HEK293 (cell line): ENCODE measurements at regions not wholly inside any gene's neighbourhood (a gene's known extent, or its start where the extent isn't known, plus 50 kb on each side); places are given as distances from the start of the nearest gene placed in this dataset.

Experiments used
- CTCF ChIA-PET: fragments of 350-600 bp; formaldehyde crosslinking; extraction: SDS; loops from one replicate; lab custom pipeline; 2021; ENCODE audit warnings: antibody characterized with exemption; lab: Yijun Ruan, JAX
- POLR2A ChIA-PET: fragments of 300-600 bp; formaldehyde crosslinking; extraction: SDS; loops from one replicate; lab custom pipeline; 2020; ENCODE audit warnings: antibody characterized with exemption, inconsistent platforms; lab: Yijun Ruan, JAX
- H3K27ac ChIP-seq: fragments of 200-500 bp; sonication (Bioruptor generic); 2 replicates; pipeline ENCODE4 v1.5.1; 2014; ENCODE audit warnings: low read depth, low read length, control low read depth, inconsistent platforms; ENCODE audit errors: extremely low read depth
- H3K36me3 ChIP-seq, 2 experiments: fragments of 200-500 bp in 1 of 2; sonication (Bioruptor generic) in 1 of 2; 1 replicate in 1 of 2; 2 replicates in 1 of 2; pipeline ENCODE4 v1.5.1; 2014 to 2017; ENCODE audit warnings: inconsistent platforms in 2 of 2, low read length in 2 of 2; ENCODE audit not compliant: control insufficient read depth in 2 of 2, insufficient read depth in 1 of 2
- H3K4me1 ChIP-seq: fragments of 200-500 bp; sonication (Bioruptor generic); 2 replicates; pipeline ENCODE4 v1.5.1; 2014; ENCODE audit warnings: mild to moderate bottlenecking, low read length, inconsistent platforms; ENCODE audit not compliant: control insufficient read depth, insufficient read depth
- H3K4me3 ChIP-seq: 2 replicates; pipeline ENCODE4 v1.5.1; 2011; ENCODE audit warnings: low read depth, mild to moderate bottlenecking, control low read depth, low read length, moderate library complexity
- H3K9me3 ChIP-seq: fragments of 200-500 bp; sonication (Bioruptor generic); 2 replicates; pipeline ENCODE4 v1.5.1; 2014; ENCODE audit warnings: low read depth, low read length, inconsistent platforms; ENCODE audit not compliant: control insufficient read depth, insufficient read depth
- GLIS2 ChIP-seq: fragments of 450-650 bp; formaldehyde crosslinking; IDR thresholded peaks from 2 replicates; pipeline ENCODE4 v1.5.1; 2016; ENCODE audit warnings: missing biosample characterization, missing genetic modification characterization
- ZNF138 ChIP-seq: fragments of 450-650 bp; formaldehyde crosslinking; IDR thresholded peaks from 2 replicates; pipeline ENCODE4 v1.5.1; 2016; ENCODE audit warnings: missing biosample characterization, missing genetic modification characterization, borderline replicate concordance
- ZNF223 ChIP-seq: fragments of 450-650 bp; formaldehyde crosslinking; IDR thresholded peaks from 2 replicates; pipeline ENCODE4 v1.5.1; 2016; ENCODE audit warnings: missing biosample characterization, missing genetic modification characterization
- ZNF248 ChIP-seq: fragments of 450-650 bp; formaldehyde crosslinking; IDR thresholded peaks from 2 replicates; pipeline ENCODE4 v1.5.1; 2017; ENCODE audit warnings: missing biosample characterization, missing genetic modification characterization
- ZNF350 ChIP-seq: fragments of 450-650 bp; formaldehyde crosslinking; IDR thresholded peaks from 2 replicates; pipeline ENCODE4 v1.5.0; 2017; ENCODE audit warnings: missing biosample characterization, mild to moderate bottlenecking, missing genetic modification characterization
- ZNF394 ChIP-seq: fragments of 450-650 bp; formaldehyde crosslinking; IDR thresholded peaks from 2 replicates; pipeline ENCODE4 v1.5.1; 2016; ENCODE audit warnings: missing biosample characterization, missing genetic modification characterization, mild to moderate bottlenecking, moderate library complexity, borderline replicate concordance
- ZNF549 ChIP-seq: fragments of 450-650 bp; IDR thresholded peaks from 2 replicates; pipeline ENCODE4 v1.5.1; 2018; ENCODE audit warnings: missing biosample characterization, missing genetic modification characterization, mild to moderate bottlenecking, inconsistent platforms, moderate library complexity
- ZNF571 ChIP-seq: fragments of 450-650 bp; formaldehyde crosslinking; IDR thresholded peaks from 2 replicates; pipeline ENCODE4 v1.5.0; 2017; ENCODE audit warnings: missing biosample characterization, missing genetic modification characterization
- ZNF600 ChIP-seq: fragments of 450-650 bp; formaldehyde crosslinking; IDR thresholded peaks from 2 replicates; pipeline ENCODE4 v1.5.1; 2016; ENCODE audit warnings: missing biosample characterization, missing genetic modification characterization
- ZNF768 ChIP-seq: fragments of 450-650 bp; formaldehyde crosslinking; IDR thresholded peaks from 2 replicates; pipeline ENCODE4 v1.5.1; 2018; ENCODE audit warnings: missing biosample characterization, mild to moderate bottlenecking, missing genetic modification characterization
- ZNF791 ChIP-seq: fragments of 450-650 bp; formaldehyde crosslinking; IDR thresholded peaks from 2 replicates; pipeline ENCODE4 v1.5.1; 2016; ENCODE audit warnings: missing biosample characterization, missing genetic modification characterization
- TF ChIP-seq, protein P1 (sequence below): fragments of 450-650 bp; formaldehyde crosslinking; IDR thresholded peaks from 2 replicates; pipeline ENCODE4 v1.5.1; 2017; ENCODE audit warnings: missing biosample characterization, missing genetic modification characterization
- TF ChIP-seq, protein P2 (sequence below): fragments of 450-650 bp; formaldehyde crosslinking; IDR thresholded peaks from 2 replicates; pipeline ENCODE4 v1.5.1; 2016; ENCODE audit warnings: missing biosample characterization, missing genetic modification characterization
- TF ChIP-seq, protein P3 (sequence below): fragments of 450-650 bp; formaldehyde crosslinking; IDR thresholded peaks from 2 replicates; pipeline ENCODE4 v1.5.1; 2016; ENCODE audit warnings: missing biosample characterization, missing genetic modification characterization
- TF ChIP-seq, protein P4 (sequence below): fragments of 450-650 bp; formaldehyde crosslinking; optimal IDR thresholded peaks from 2 replicates; pipeline ENCODE3; 2016; ENCODE audit warnings: missing biosample characterization, mild to moderate bottlenecking, missing genetic modification characterization
- TF ChIP-seq, protein P5 (sequence below): fragments of 450-650 bp; formaldehyde crosslinking; IDR thresholded peaks from 2 replicates; pipeline ENCODE4 v1.5.1; 2016; ENCODE audit warnings: missing biosample characterization, missing genetic modification characterization

DNA sequence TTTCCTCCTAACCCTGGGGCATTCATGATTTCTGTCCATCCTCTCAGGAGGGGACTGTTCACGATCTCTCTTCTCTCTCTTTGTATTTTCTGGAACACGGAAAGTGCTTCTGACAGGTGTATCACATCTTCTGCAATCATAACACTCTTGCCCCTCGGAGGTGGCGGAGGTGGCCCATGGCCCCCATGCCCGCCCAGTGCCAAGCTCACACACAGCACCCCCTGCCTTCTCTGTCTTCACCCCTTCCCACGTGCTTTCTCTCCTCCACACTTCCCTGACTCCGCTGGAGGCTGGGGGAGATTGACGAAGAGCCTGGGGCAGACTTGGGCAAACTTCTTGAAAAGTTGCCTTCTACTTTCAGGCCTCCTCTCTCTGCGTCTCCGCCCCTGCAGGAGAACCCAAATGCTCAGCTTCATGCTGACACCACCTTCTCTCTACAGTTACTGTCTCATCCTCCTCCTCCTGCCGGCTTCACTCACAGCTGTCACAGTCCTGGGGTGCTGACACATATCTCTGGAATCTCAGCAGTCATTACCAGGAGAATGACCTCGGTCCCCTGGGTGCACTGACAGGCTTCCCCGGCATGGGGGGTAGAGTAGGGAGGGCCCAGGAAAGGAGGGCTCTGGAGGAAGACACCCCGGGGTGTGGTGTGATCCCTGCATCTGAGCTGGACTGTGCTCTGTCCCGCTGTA, 127.1 kb downstream of the ENGASE start (continued):
- TF ChIP-seq, protein P1, sequence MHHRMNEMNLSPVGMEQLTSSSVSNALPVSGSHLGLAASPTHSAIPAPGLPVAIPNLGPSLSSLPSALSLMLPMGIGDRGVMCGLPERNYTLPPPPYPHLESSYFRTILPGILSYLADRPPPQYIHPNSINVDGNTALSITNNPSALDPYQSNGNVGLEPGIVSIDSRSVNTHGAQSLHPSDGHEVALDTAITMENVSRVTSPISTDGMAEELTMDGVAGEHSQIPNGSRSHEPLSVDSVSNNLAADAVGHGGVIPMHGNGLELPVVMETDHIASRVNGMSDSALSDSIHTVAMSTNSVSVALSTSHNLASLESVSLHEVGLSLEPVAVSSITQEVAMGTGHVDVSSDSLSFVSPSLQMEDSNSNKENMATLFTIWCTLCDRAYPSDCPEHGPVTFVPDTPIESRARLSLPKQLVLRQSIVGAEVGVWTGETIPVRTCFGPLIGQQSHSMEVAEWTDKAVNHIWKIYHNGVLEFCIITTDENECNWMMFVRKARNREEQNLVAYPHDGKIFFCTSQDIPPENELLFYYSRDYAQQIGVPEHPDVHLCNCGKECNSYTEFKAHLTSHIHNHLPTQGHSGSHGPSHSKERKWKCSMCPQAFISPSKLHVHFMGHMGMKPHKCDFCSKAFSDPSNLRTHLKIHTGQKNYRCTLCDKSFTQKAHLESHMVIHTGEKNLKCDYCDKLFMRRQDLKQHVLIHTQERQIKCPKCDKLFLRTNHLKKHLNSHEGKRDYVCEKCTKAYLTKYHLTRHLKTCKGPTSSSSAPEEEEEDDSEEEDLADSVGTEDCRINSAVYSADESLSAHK, result no peak
- TF ChIP-seq ZNF248 (tag by site-specific recombination), result no peak
- no peak for TF ChIP-seq GLIS2 (tag by site-specific recombination)
- TF ChIP-seq, protein P2, sequence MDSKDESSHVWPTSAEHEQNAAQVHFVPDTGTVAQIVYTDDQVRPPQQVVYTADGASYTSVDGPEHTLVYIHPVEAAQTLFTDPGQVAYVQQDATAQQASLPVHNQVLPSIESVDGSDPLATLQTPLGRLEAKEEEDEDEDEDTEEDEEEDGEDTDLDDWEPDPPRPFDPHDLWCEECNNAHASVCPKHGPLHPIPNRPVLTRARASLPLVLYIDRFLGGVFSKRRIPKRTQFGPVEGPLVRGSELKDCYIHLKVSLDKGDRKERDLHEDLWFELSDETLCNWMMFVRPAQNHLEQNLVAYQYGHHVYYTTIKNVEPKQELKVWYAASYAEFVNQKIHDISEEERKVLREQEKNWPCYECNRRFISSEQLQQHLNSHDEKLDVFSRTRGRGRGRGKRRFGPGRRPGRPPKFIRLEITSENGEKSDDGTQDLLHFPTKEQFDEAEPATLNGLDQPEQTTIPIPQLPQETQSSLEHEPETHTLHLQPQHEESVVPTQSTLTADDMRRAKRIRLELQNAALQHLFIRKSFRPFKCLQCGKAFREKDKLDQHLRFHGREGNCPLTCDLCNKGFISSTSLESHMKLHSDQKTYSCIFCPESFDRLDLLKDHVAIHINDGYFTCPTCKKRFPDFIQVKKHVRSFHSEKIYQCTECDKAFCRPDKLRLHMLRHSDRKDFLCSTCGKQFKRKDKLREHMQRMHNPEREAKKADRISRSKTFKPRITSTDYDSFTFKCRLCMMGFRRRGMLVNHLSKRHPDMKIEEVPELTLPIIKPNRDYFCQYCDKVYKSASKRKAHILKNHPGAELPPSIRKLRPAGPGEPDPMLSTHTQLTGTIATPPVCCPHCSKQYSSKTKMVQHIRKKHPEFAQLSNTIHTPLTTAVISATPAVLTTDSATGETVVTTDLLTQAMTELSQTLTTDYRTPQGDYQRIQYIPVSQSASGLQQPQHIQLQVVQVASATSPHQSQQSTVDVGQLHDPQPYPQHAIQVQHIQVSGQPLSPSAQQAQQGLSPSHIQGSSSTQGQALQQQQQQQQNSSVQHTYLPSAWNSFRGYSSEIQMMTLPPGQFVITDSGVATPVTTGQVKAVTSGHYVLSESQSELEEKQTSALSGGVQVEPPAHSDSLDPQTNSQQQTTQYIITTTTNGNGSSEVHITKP (tag by site-specific recombination), result no peak
- no peak for TF ChIP-seq ZNF549 (tag by site-specific recombination)
- 0 out of 2 replicates have a peak, but pooled peaks have one; percentile 26 for TF ChIP-seq ZNF600 (tag by site-specific recombination)
- TF ChIP-seq, all 188 proteins: peak for 7

DNA sequence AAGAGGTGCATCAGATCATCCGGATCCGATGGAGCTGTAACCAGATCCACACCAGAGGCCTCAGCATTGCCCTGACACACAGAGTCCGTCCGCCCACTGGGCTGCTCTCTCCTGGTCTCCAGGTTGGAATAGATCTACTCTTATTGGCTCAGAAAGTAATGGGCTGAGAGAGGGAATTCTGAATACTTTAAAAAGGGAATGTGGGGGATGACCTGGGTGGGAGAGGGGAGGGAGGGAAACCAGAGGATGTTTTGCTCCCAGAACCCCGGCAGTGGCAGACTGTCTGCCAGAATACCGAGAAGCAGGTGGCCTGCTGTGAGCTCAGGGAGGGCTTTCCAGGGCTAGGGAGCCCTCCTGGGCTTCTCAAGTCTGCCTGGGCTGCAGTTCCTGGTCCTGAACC, 126.5 kb downstream of the ENGASE start:
- no peaks in the 10 kb centered on the region for H3K36me3 ChIP-seq
- H3K27ac ChIP-seq, result no peak overlapping the region
- ChIA-PET CTCF (interaction anchor here (0.6 kb wide), 1 partner anchor 113 kb away, joined by 3 read pairs; no protein-coding TSS in a partner anchor), POLR2A (no interaction called here)
- H3K4me1 ChIP-seq, result no peaks in the 10 kb centered on the region
- H3K9me3 ChIP-seq, result no peaks in the 10 kb centered on the region
- no peak overlapping the region for H3K4me3 ChIP-seq
- TF ChIP-seq ZNF394 (tag by site-specific recombination) (no peak), ZNF768 (tag by site-specific recombination) (no peak), ZNF138 (tag by site-specific recombination) (no peak), ZNF791 (tag by site-specific recombination) (no peak), ZNF223 (no peak), ZNF350 (no peak), ZNF571 (no peak)
- TF ChIP-seq, protein P3, sequence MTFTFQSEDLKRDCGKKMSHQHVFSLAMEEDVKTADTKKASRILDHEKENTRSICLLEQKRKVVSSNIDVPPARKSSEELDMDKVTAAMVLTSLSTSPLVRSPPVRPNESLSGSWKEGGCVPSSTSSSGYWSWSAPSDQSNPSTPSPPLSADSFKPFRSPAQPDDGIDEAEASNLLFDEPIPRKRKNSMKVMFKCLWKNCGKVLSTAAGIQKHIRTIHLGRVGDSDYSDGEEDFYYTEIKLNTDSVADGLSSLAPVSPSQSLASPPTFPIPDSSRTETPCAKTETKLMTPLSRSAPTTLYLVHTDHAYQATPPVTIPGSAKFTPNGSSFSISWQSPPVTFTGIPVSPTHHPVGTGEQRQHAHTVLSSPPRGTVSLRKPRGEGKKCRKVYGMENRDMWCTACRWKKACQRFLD, result no peak
- TF ChIP-seq, protein P4, sequence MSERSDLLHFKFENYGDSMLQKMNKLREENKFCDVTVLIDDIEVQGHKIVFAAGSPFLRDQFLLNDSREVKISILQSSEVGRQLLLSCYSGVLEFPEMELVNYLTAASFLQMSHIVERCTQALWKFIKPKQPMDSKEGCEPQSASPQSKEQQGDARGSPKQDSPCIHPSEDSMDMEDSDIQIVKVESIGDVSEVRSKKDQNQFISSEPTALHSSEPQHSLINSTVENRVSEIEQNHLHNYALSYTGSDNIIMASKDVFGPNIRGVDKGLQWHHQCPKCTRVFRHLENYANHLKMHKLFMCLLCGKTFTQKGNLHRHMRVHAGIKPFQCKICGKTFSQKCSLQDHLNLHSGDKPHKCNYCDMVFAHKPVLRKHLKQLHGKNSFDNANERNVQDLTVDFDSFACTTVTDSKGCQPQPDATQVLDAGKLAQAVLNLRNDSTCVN, result no peak
- TF ChIP-seq, protein P5, sequence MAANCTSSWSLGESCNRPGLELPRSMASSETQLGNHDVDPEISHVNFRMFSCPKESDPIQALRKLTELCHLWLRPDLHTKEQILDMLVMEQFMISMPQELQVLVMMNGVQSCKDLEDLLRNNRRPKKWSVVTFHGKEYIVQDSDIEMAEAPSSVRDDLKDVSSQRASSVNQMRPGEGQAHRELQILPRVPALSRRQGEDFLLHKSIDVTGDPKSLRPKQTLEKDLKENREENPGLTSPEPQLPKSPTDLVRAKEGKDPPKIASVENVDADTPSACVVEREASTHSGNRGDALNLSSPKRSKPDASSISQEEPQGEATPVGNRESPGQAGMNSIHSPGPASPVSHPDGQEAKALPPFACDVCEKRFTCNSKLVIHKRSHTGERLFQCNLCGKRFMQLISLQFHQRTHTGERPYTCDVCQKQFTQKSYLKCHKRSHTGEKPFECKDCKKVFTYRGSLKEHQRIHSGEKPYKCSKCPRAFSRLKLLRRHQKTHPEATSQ, result no peak
